Erythroblast (primary cell): ENCODE measurements at regions not wholly inside any gene's neighbourhood (a gene's known extent, or its start where the extent isn't known, plus 50 kb on each side); places are given as distances from the start of the nearest gene placed in this dataset.

Experiments
- GATA1 ChIP-seq: IDR thresholded peaks from 2 replicates; pipeline ENCODE4 v1.6.1; 2011; ENCODE audit warnings: low read depth, mild to moderate bottlenecking, control low read depth, low read length, moderate library complexity
- POLR2A ChIP-seq: IDR thresholded peaks from 2 replicates; pipeline ENCODE4 v1.6.1; 2011; ENCODE audit warnings: mild to moderate bottlenecking, low read length

DNA sequence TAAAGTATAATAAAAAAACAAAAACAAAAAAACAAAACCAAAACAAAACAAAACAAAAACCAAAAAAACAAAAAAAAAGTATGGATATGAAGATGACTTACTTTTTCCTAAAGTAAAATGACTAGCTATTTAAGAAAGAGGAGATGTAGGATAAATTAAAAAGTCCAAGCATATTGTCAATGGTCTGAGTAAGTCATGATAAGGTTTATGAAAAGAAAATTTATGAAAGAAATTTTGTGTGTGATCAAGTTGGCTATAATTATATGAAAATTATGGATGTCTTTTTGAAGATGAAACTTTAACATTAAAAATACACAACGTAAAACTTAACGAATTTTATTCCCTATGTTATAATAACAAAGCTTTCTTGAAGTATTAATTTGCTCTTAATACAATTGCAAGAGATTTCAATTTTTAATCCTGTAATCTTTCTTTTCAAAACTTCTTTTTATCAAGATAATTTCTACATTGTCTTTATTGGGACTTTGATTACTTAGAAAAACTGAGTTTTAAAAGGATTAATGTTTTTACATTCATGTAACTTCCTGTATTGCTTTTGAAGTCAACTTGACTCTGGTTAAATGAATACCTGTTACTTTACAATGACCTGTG lies 200.9 kb upstream of the IVNS1ABP start:
- TF ChIP-seq POLR2A: no peak
- no peak for TF ChIP-seq GATA1
